Mesendoderm (in vitro differentiated cells): ENCODE measurements at regions not wholly inside any gene's neighbourhood (a gene's known extent, or its start where the extent isn't known, plus 50 kb on each side); places are given as distances from the start of the nearest gene placed in this dataset.

Experiments
- DNase-seq: peaks from one replicate; pipeline ENCODE4 v3.0.0; 2013
- H2AK5ac ChIP-seq: 2 replicates; pipeline ENCODE4 v1.6.1; 2013; ENCODE audit warnings: low read length, inconsistent platforms
- H2BK120ac ChIP-seq: 2 replicates; pipeline ENCODE4 v1.6.1; 2013; ENCODE audit warnings: low read depth, mild to moderate bottlenecking, low read length, moderate library complexity, mixed read lengths
- H2BK15ac ChIP-seq: replicated peaks from 2 replicates; pipeline ENCODE4 v1.6.1; 2013; ENCODE audit warnings: low read depth, mild to moderate bottlenecking, moderate library complexity
- H2BK5ac ChIP-seq: 2 replicates; pipeline ENCODE4 v1.6.1; 2013; ENCODE audit warnings: low read length, inconsistent platforms
- H3K18ac ChIP-seq: 2 replicates; pipeline ENCODE4 v1.6.1; 2013; ENCODE audit warnings: mild to moderate bottlenecking, low read length, mixed read lengths
- H3K23ac ChIP-seq: one replicate; pipeline ENCODE4 v1.6.1; 2013; ENCODE audit warnings: low read length
- H3K27ac ChIP-seq: 2 replicates; pipeline ENCODE4 v1.5.1; 2013; ENCODE audit warnings: low read depth, mild to moderate bottlenecking, inconsistent platforms, low read length, moderate library complexity
- H3K27me3 ChIP-seq: 2 replicates; pipeline ENCODE4 v1.6.1; 2013; ENCODE audit warnings: low read length, control low read depth, mild to moderate bottlenecking, inconsistent platforms; ENCODE audit not compliant: insufficient read depth, poor library complexity
- H3K36me3 ChIP-seq: 2 replicates; pipeline ENCODE4 v1.6.1; 2013; ENCODE audit warnings: low read length, inconsistent platforms; ENCODE audit not compliant: control insufficient read depth, insufficient read depth
- H3K4ac ChIP-seq: one replicate; pipeline ENCODE4 v1.6.1; 2013; ENCODE audit warnings: low read depth, mild to moderate bottlenecking, low read length, moderate library complexity
- H3K4me1 ChIP-seq: 2 replicates; pipeline ENCODE4 v1.6.1; 2013; ENCODE audit warnings: low read depth, low read length, inconsistent platforms; ENCODE audit not compliant: control insufficient read depth
- H3K4me2 ChIP-seq: 2 replicates; pipeline ENCODE4 v1.6.1; 2013; ENCODE audit warnings: low read length
- H3K4me3 ChIP-seq: 2 replicates; pipeline ENCODE4 v1.5.1; 2013; ENCODE audit warnings: mild to moderate bottlenecking, low read length
- H3K56ac ChIP-seq: one replicate; pipeline ENCODE4 v1.6.1; 2013; ENCODE audit warnings: low read length
- H3K79me1 ChIP-seq: 2 replicates; pipeline ENCODE4 v1.6.1; 2013; ENCODE audit warnings: low read length, inconsistent platforms
- H3K79me2 ChIP-seq: 2 replicates; pipeline ENCODE4 v1.6.1; 2013; ENCODE audit warnings: mild to moderate bottlenecking, low read length; ENCODE audit not compliant: control insufficient read depth, insufficient read depth
- H3K9ac ChIP-seq: 2 replicates; pipeline ENCODE4 v1.6.1; 2013; ENCODE audit warnings: low read length, inconsistent platforms
- H4K5ac ChIP-seq: one replicate; pipeline ENCODE4 v1.6.1; 2013; ENCODE audit warnings: low read length
- H4K8ac ChIP-seq: one replicate; pipeline ENCODE4 v1.6.1; 2013; ENCODE audit warnings: low read depth, mild to moderate bottlenecking, control low read depth, low read length, moderate library complexity
- WGBS: extraction: QIAGEN DNeasy Blood & Tissue Kit; methylation state at CpG from one replicate; pipeline ENCODE4 v1.1.7; 2013; ENCODE audit warnings: low lambda C conversion rate, missing lambda C conversion rate; ENCODE audit not compliant: insufficient coverage; ENCODE audit errors: extremely low coverage; 5-methylcytosine and 5-hydroxymethylcytosine counted together

GRCh38 chr14:97274626-97275025 is 477.4 kb downstream of the VRK1 start:
- Histone ChIP-seq H3K18ac (no peak overlapping the region), H2BK5ac (no peak overlapping the region), H3K4ac (no peak overlapping the region), H2BK15ac (no peak overlapping the region), H2AK5ac (no peak overlapping the region), H4K8ac (no peak overlapping the region), H2BK120ac (no peak overlapping the region), H3K79me1 (no peaks in the 10 kb centered on the region), H3K4me2 (no peak overlapping the region), H4K5ac (no peak overlapping the region), H3K27me3 (no peaks in the 10 kb centered on the region), H3K23ac (no peak overlapping the region), H3K36me3 (no peaks in the 10 kb centered on the region), H3K27ac (no peak overlapping the region), H3K56ac (no peak overlapping the region), H3K4me1 (no peaks in the 10 kb centered on the region), H3K9ac (no peak overlapping the region), H3K79me2 (no peaks in the 10 kb centered on the region), H3K4me3 (no peak overlapping the region)
- no CpG with 5 or more reads among the region's 8 CpGs for WGBS
- no peak for DNase-seq

GRCh38 chr14:97275276-97275675 is 478.1 kb downstream of the VRK1 start:
- Histone ChIP-seq H3K36me3 (no peaks in the 10 kb centered on the region), H3K56ac (no peak overlapping the region), H2AK5ac (no peak overlapping the region), H3K23ac (no peak overlapping the region), H2BK5ac (no peak overlapping the region), H2BK15ac (no peak overlapping the region), H3K79me1 (no peaks in the 10 kb centered on the region), H4K8ac (no peak overlapping the region), H3K18ac (no peak overlapping the region), H3K4me2 (no peak overlapping the region), H2BK120ac (no peak overlapping the region), H3K27me3 (no peaks in the 10 kb centered on the region), H3K4ac (no peak overlapping the region), H3K79me2 (no peaks in the 10 kb centered on the region), H3K9ac (no peak overlapping the region), H3K4me1 (no peaks in the 10 kb centered on the region), H4K5ac (no peak overlapping the region), H3K27ac (no peak overlapping the region), H3K4me3 (no peak overlapping the region)
- WGBS = no CpG with 5 or more reads among the region's 3 CpGs
- no peak for DNase-seq

- Histone ChIP-seq H3K79me2 (no peaks in the 10 kb centered on the region), H2AK5ac (no peak overlapping the region), H3K9ac (no peak overlapping the region), H2BK15ac (no peak overlapping the region), H3K18ac (no peak overlapping the region), H4K5ac (no peak overlapping the region), H3K27ac (no peak overlapping the region), H2BK120ac (no peak overlapping the region), H3K4ac (no peak overlapping the region), H4K8ac (no peak overlapping the region), H3K4me2 (no peak overlapping the region), H3K4me1 (no peaks in the 10 kb centered on the region), H3K23ac (no peak overlapping the region), H2BK5ac (no peak overlapping the region), H3K4me3 (no peak overlapping the region), H3K36me3 (no peaks in the 10 kb centered on the region), H3K79me1 (no peaks in the 10 kb centered on the region), H3K27me3 (no peaks in the 10 kb centered on the region), H3K56ac (no peak overlapping the region)
- no peak for DNase-seq
- WGBS = no CpG with 5 or more reads among the region's 4 CpGs
These were observed 479.4 kb downstream of the VRK1 start for GRCh38 chr14:97276573-97276972.

GRCh38 chr14:97277711-97278110 is 480.5 kb downstream of the VRK1 start:
- H2BK15ac ChIP-seq = no peak overlapping the region
- no peak overlapping the region for H3K56ac ChIP-seq
- H2AK5ac ChIP-seq = no peak overlapping the region
- H3K4me2 ChIP-seq = no peak overlapping the region
- H3K36me3 ChIP-seq = no peaks in the 10 kb centered on the region
- no peak overlapping the region for H3K27ac ChIP-seq
- no peaks in the 10 kb centered on the region for H3K27me3 ChIP-seq
- H4K8ac ChIP-seq = no peak overlapping the region
- H3K79me1 ChIP-seq = no peaks in the 10 kb centered on the region
- peak; percentile 71 for DNase-seq
- H3K4ac ChIP-seq = no peak overlapping the region
- H3K18ac ChIP-seq = no peak overlapping the region
- H3K23ac ChIP-seq = no peak overlapping the region
- H3K79me2 ChIP-seq = no peaks in the 10 kb centered on the region
- H2BK120ac ChIP-seq = no peak overlapping the region
- H3K4me3 ChIP-seq = no peak overlapping the region
- H4K5ac ChIP-seq = no peak overlapping the region
- no CpG with 5 or more reads among the region's 9 CpGs for WGBS
- H2BK5ac ChIP-seq = no peak overlapping the region
- no peaks in the 10 kb centered on the region for H3K4me1 ChIP-seq
- no peak overlapping the region for H3K9ac ChIP-seq

- no peak overlapping the region for H3K18ac ChIP-seq
- no peak overlapping the region for H3K56ac ChIP-seq
- peak; percentile 86 for DNase-seq
- no peak overlapping the region for H3K27ac ChIP-seq
- H3K4ac ChIP-seq = no peak overlapping the region
- H3K36me3 ChIP-seq = no peaks in the 10 kb centered on the region
- no peak overlapping the region for H3K9ac ChIP-seq
- H3K27me3 ChIP-seq = no peaks in the 10 kb centered on the region
- H3K4me3 ChIP-seq = no peak overlapping the region
- H3K4me1 ChIP-seq = no peaks in the 10 kb centered on the region
- no peak overlapping the region for H4K5ac ChIP-seq
- no peaks in the 10 kb centered on the region for H3K79me2 ChIP-seq
- no peak overlapping the region for H3K23ac ChIP-seq
- no peak overlapping the region for H2BK120ac ChIP-seq
- no peak overlapping the region for H4K8ac ChIP-seq
- no peak overlapping the region for H2AK5ac ChIP-seq
- H3K79me1 ChIP-seq = no peaks in the 10 kb centered on the region
- WGBS = no CpG with 5 or more reads among the region's 10 CpGs
- H3K4me2 ChIP-seq = no peak overlapping the region
- H2BK5ac ChIP-seq = no peak overlapping the region
- H2BK15ac ChIP-seq = no peak overlapping the region
These were observed 483.3 kb downstream of the VRK1 start for GRCh38 chr14:97280526-97280925.

- Histone ChIP-seq H2BK15ac (no peak overlapping the region), H3K79me1 (no peaks in the 10 kb centered on the region), H3K9ac (no peak overlapping the region), H3K79me2 (no peaks in the 10 kb centered on the region), H3K23ac (no peak overlapping the region), H2BK5ac (no peak overlapping the region), H3K56ac (no peak overlapping the region), H3K27me3 (no peaks in the 10 kb centered on the region), H2BK120ac (no peak overlapping the region), H4K5ac (no peak overlapping the region), H3K4me1 (no peaks in the 10 kb centered on the region), H2AK5ac (no peak overlapping the region), H3K4me3 (no peak overlapping the region), H3K36me3 (no peaks in the 10 kb centered on the region), H4K8ac (no peak overlapping the region), H3K27ac (no peak overlapping the region), H3K18ac (no peak overlapping the region), H3K4me2 (no peak overlapping the region), H3K4ac (no peak overlapping the region)
- DNase-seq = no peak
- no CpG with 5 or more reads among the region's 3 CpGs for WGBS
These were observed 484.6 kb downstream of the VRK1 start for GRCh38 chr14:97281741-97282140.
